Nephron (organoid): ENCODE measurements at regions not wholly inside any gene's neighbourhood (a gene's known extent, or its start where the extent isn't known, plus 50 kb on each side); places are given as distances from the start of the nearest gene placed in this dataset.

ENCODE experiments used
- H3K27ac Mint-ChIP-seq, 3 experiments: 2 replicates each; pipeline ENCODE4 v1.8.0; 2020; ENCODE audit warnings: mixed read lengths in 3 of 3, mild to moderate bottlenecking in 2 of 3, moderate library complexity in 1 of 3
- H3K27me3 Mint-ChIP-seq: 2 replicates; pipeline ENCODE4 v1.8.0; 2021; ENCODE audit warnings: low read depth, mild to moderate bottlenecking, moderate library complexity, mixed read lengths
- H3K36me3 Mint-ChIP-seq: 2 replicates; pipeline ENCODE4 v1.8.0; 2020; ENCODE audit warnings: low read depth, mixed read lengths
- H3K4me1 Mint-ChIP-seq: 2 replicates; pipeline ENCODE4 v1.8.0; 2020; ENCODE audit warnings: mixed read lengths
- H3K4me3 Mint-ChIP-seq, 3 experiments: 2 replicates each; pipeline ENCODE4 v1.8.0; 2020; ENCODE audit warnings: mild to moderate bottlenecking in 3 of 3, mixed read lengths in 3 of 3, moderate library complexity in 2 of 3
- H3K9me3 Mint-ChIP-seq: 2 replicates; pipeline ENCODE4 v1.8.0; 2020; ENCODE audit warnings: mixed read lengths
- CTCF ChIP-seq, 3 experiments: fragments of 200-600 bp; sonication (generic); IDR thresholded peaks; one replicate each; pipeline ENCODE4 v1.5.0; 2021; ENCODE audit warnings: antibody characterized with exemption in 3 of 3; ENCODE audit not compliant: unreplicated experiment in 3 of 3

- peaks cover 12% of the 10 kb centered on the region for H3K36me3 Mint-ChIP-seq
- TF ChIP-seq CTCF (IDR thresholded peaks at IDR 0.05; ENCODE audit: unreplicated experiment in 3 of 3) = no peak
- no peaks in the 10 kb centered on the region for H3K27me3 Mint-ChIP-seq
- peaks cover 7% of the 10 kb centered on the region for H3K9me3 Mint-ChIP-seq
- peak overlapping the region in 2 of 3 experiments; percentile 29 to 31 for H3K27ac Mint-ChIP-seq
- H3K4me1 Mint-ChIP-seq = peaks cover 36% of the 10 kb centered on the region
- H3K4me3 Mint-ChIP-seq = no peak overlapping the region
These were observed 105.6 kb downstream of the GTPBP8 start for GRCh38 chr3:113096188-113096892.

- Mint-ChIP-seq H3K4me3 (no peak overlapping the region), H3K27ac (peak overlapping the region; percentile 59 to 68 (median 65)), H3K9me3 (peaks cover 11% of the 10 kb centered on the region), H3K27me3 (no peaks in the 10 kb centered on the region), H3K4me1 (peaks cover 36% of the 10 kb centered on the region), H3K36me3 (peaks cover 15% of the 10 kb centered on the region)
- no peak for TF ChIP-seq CTCF (IDR thresholded peaks at IDR 0.05; ENCODE audit: unreplicated experiment in 3 of 3)
These were observed 107.2 kb downstream of the GTPBP8 start for GRCh38 chr3:113097960-113098447.

DNA sequence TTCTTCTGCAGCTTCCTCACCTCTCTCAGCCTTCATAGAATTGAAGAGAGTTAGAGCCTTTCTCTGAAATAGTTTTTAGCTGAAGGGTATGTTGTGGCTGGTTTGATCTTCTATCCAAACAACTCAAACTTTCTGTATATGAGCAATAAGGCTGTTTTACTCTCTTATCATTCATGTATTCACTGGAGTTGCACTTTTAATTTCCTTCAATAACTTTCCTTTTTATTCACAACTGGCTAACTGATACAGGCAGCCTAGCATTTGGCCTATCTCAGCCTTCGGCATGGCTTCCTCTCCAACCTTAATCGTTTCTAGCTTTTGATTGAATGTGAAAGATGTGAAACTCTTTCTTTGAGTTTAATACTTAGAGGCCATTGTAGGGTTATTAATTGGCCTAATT is 109.3 kb downstream of the GTPBP8 start:
- Mint-ChIP-seq H3K4me3 (no peak overlapping the region), H3K4me1 (peaks cover 36% of the 10 kb centered on the region), H3K36me3 (peaks cover 15% of the 10 kb centered on the region), H3K27me3 (no peaks in the 10 kb centered on the region), H3K27ac (no peak overlapping the region), H3K9me3 (peaks cover 11% of the 10 kb centered on the region)
- no peak for TF ChIP-seq CTCF (IDR thresholded peaks at IDR 0.05; ENCODE audit: unreplicated experiment in 3 of 3)

GRCh38 chr3:113103588-113103987 is 107.8 kb upstream of the BOC start:
- Mint-ChIP-seq H3K36me3 (peaks cover 15% of the 10 kb centered on the region), H3K4me1 (peaks cover 47% of the 10 kb centered on the region), H3K27ac (peak overlapping the region; percentile 16 to 81 (median 43)), H3K9me3 (peaks cover 11% of the 10 kb centered on the region), H3K4me3 (no peak overlapping the region), H3K27me3 (peaks cover 7% of the 10 kb centered on the region)
- TF ChIP-seq CTCF (IDR thresholded peaks at IDR 0.05; ENCODE audit: unreplicated experiment in 3 of 3) = no peak

DNA sequence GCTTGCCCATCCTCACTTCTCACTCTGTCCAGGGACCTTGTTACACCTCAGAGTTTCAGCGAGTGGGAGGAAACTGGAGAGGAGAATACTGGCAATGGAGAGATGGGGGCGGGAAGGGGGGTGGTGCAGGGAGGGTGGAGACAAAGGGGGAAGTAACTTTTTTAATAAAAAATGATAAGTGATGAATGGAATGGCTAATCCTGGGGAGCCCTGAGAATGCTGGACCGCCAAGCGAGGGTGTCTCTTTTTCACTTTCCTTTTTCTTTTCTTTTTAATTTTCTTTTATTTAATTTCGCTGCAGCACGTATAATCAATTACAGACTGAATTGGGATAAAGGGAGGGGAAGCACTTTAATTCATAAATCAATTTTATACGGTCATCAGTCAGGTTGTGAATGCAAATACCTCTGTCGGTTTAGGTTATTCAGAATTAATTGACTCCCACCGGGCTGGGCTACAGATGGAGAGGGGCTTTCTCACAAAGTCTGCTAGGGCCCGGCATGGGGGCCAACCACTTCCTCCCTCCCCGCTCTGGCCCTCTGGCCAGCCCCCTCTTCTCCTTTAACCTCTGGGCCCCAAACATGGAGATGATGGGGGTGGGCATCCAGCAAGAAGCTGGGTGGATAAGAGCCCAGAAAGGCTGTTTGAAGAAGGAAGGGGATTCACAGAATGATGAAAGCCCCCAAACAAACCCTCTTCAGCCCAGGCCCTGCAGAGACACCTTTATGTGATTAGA is 106.8 kb upstream of the BOC start:
- H3K27me3 Mint-ChIP-seq = peaks cover 7% of the 10 kb centered on the region
- TF ChIP-seq CTCF (IDR thresholded peaks at IDR 0.05; ENCODE audit: unreplicated experiment in 3 of 3) = no peak
- peaks cover 9% of the 10 kb centered on the region for H3K36me3 Mint-ChIP-seq
- peaks cover 8% of the 10 kb centered on the region for H3K9me3 Mint-ChIP-seq
- H3K4me3 Mint-ChIP-seq = peak overlapping the region in 2 of 3 experiments; percentile 6 to 33
- peak overlapping the region; percentile 77 to 89 (median 81) for H3K27ac Mint-ChIP-seq
- peaks cover 51% of the 10 kb centered on the region for H3K4me1 Mint-ChIP-seq
